ENCODE measurements at regions not wholly inside any gene's neighbourhood (a gene's known extent, or its start where the extent isn't known, plus 50 kb on each side); places are given as distances from the start of the nearest gene placed in this dataset.

DNA sequence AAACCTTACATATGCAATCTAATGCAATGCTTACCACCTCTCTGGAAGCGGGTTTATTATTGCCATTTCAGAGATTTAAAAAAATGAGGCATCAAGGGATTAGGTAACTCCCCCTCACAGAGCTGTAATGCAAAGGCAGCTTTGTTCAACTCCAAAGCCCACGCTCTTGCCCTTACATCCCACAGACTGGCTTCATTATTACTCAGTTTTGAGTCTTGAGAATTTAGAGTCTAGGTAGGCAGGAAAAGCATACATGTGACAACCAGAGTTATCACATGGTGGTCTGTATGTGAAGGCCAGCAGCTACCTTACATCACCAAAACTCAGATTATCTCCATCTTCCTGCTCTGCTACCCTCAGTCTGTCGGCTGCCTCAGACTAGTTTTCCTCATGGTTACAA lies 326.9 kb downstream of the UACA start:
- no peak for DNase-seq
- H3K4me1 ChIP-seq: no peaks in the 10 kb centered on the region
- no peaks in the 10 kb centered on the region for H3K36me3 ChIP-seq
- H3K9me3 ChIP-seq: no peaks in the 10 kb centered on the region
- H3K4me3 ChIP-seq: no peak overlapping the region
- no peak overlapping the region for H3K27ac ChIP-seq
- TF ChIP-seq POLR2A (IDR thresholded peaks at IDR 0.05) (no peak), CTCF (IDR thresholded peaks at IDR 0.05) (no peak)
- intact Hi-C loops (cut with DNase I; ENCODE audit: low total_unique reads): no loop called here
- H3K27me3 ChIP-seq: no peaks in the 10 kb centered on the region

GRCh38 chr15:70435872-70436271 lies 327.5 kb downstream of the UACA start:
- intact Hi-C loops (cut with DNase I; ENCODE audit: low total_unique reads): no loop called here

DNA sequence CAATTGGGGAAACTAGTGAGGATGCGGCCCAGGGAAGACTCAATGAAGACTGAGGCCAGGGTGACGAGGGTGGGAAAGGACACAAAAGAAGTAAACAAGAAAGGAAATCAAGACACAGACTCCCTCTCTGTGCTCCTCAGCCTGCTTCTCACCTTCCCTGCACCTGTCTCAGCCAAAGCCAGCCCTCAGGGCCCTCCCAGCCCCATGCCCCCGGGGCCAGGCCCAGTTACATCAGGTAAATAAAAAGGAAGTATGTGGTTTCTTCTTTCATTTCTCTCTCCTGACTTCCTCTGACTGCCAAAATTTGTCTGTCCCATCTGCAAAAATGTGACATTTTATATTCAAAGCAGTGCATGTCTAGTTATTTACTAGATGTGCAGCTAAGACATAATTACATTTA lies 328.0 kb downstream of the UACA start:
- DNase-seq: no peak
- H3K9me3 ChIP-seq: no peaks in the 10 kb centered on the region
- no peak for TF ChIP-seq CTCF (IDR thresholded peaks at IDR 0.05)
- TF ChIP-seq POLR2A (IDR thresholded peaks at IDR 0.05): no peak
- H3K36me3 ChIP-seq: no peaks in the 10 kb centered on the region
- intact Hi-C loops (cut with DNase I; ENCODE audit: low total_unique reads): no loop called here
- H3K4me1 ChIP-seq: no peaks in the 10 kb centered on the region
- H3K4me3 ChIP-seq: no peak overlapping the region
- no peaks in the 10 kb centered on the region for H3K27me3 ChIP-seq
- H3K27ac ChIP-seq: no peak overlapping the region

More at GRCh38 chr15:70435872-70436271, 327.5 kb downstream of the UACA start:
- Histone ChIP-seq H3K4me3 (no peak overlapping the region), H3K27me3 (no peaks in the 10 kb centered on the region), H3K9me3 (no peaks in the 10 kb centered on the region), H3K27ac (no peak overlapping the region), H3K36me3 (no peaks in the 10 kb centered on the region), H3K4me1 (no peaks in the 10 kb centered on the region)
- no peak for DNase-seq
- TF ChIP-seq CTCF (IDR thresholded peaks at IDR 0.05): no peak
- no peak for TF ChIP-seq POLR2A (IDR thresholded peaks at IDR 0.05)

DNA sequence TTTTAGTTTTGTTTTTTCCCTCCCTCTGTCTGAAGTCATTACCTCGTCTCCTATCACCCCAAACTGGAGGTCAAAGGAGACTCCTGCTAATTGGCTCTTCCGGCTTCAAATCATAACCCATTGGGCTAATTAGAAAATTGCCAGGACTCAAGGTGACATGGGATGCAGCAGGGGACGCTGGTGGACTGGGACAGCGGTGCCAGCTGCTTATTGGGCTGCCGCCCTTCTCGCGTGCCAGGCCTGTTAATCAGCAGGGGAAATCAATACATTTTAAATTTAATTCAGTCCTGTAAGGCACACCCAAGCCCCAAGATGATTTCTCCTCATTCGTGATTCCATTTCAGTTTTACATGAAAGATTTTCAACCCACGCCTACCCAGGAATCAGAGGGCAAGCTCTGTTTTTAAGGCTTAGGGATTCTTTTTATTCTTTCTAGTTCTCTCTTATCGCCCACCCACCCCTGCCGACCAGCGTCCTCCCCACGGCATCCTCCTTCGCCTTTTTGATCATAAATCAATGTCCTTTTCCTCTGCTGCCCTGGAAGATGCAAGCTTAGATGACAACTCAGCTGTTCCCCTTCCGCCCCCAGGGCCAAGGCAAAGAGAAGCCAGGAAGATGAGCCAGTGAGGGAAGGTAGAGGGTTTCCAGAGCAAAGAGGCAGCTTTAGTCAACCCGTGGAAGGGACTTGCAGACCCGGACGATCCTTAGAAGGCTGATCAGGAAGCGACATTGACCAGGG lies 329.6 kb downstream of the UACA start:
- no peak overlapping the region for H3K4me3 ChIP-seq
- no peak for TF ChIP-seq POLR2A (IDR thresholded peaks at IDR 0.05)
- no peak for TF ChIP-seq CTCF (IDR thresholded peaks at IDR 0.05)
- H3K9me3 ChIP-seq: no peaks in the 10 kb centered on the region
- no peaks in the 10 kb centered on the region for H3K4me1 ChIP-seq
- H3K27me3 ChIP-seq: no peaks in the 10 kb centered on the region
- no peak for DNase-seq
- no peak overlapping the region for H3K27ac ChIP-seq
- H3K36me3 ChIP-seq: no peaks in the 10 kb centered on the region
- intact Hi-C loops (cut with DNase I; ENCODE audit: low total_unique reads): no loop called here

DNA sequence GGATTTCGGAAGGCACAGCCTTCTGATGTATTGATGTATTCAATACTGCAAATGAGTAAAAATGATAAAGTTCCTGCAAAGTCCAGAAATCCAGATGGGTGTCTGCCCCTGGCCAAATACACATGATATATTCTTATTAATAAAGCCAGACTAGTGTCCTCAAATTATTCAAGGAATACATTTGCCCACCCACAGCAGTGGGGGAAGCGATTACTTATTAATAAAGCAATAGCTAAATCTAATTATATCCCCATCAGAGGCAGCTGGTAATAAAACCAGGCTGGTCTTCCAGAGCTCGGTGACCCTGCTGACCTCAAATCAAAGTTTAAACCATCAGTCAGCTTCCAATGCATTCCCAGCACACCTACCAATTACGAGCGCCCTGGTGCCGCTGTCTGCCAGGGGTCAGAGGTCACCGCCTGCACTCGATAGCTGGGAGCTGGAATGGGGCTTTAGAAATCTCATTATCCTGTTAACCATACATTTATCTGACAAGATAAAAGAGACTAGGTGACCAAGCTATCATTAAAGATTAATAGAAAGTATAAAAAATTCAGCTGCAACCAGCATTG lies 330.3 kb downstream of the UACA start:
- DNase-seq: no peak
- no peaks in the 10 kb centered on the region for H3K27me3 ChIP-seq
- intact Hi-C loops (cut with DNase I; ENCODE audit: low total_unique reads): no loop called here
- no peaks in the 10 kb centered on the region for H3K4me1 ChIP-seq
- H3K9me3 ChIP-seq: no peaks in the 10 kb centered on the region
- H3K4me3 ChIP-seq: no peak overlapping the region
- no peaks in the 10 kb centered on the region for H3K36me3 ChIP-seq
- TF ChIP-seq POLR2A (IDR thresholded peaks at IDR 0.05): no peak
- no peak for TF ChIP-seq CTCF (IDR thresholded peaks at IDR 0.05)
- H3K27ac ChIP-seq: no peak overlapping the region
